ENCODE measurements at regions not wholly inside any gene's neighbourhood (a gene's known extent, or its start where the extent isn't known, plus 50 kb on each side); places are given as distances from the start of the nearest gene placed in this dataset.

DNA sequence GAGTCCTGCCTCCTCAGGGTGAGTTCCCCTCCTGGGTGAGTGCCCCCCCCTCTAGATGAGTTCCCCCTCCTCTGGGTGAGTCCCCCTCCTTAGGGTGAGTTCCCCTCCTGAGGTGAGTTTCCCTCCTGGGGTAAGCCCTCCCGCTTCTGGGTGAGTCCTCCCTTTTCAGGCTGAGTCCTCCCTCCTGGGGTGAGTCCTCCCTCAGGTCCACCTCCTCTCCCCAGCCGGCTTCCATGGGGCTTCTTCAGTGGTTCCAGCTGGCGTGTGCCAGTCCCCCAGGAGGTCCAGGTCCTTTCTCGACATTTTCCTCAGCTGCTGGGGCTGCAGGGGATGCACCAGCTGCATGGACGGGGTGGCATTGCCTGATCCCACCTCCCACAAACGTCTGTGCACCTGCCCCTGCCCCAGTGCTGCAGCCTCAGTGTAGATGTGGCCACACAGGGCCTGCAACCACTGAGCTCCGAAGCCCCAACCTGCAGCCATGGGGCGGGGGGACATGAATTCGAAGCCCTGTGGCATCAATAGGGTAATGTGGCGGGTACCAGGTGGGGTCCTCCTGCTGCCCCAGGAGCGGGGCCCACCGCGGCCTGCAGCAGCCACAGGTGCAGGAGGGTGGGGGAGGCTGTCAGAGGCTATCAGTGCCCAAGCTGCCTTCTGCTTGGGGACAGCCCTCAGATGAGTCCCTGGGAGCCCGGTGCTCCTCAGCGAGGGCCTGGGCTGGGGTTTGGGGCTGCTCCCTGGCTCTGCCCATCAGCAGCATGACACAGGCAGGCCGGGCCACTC lies 101.3 kb upstream of the FGF3 start:
- DNase-seq (ENCODE audit: low spot score in 2 of 2), result peak in 1 of 2 donors; percentile 73
- WGBS, 2 donors, result 80 to 89% methylated on average over 14 to 16 of the region's 16 CpGs
- no peak overlapping the region for H3K4me3 ChIP-seq (ENCODE audit: low read depth, poor library complexity, severe bottlenecking)
- intact Hi-C loops (cut with DNase I; ENCODE audit: low total_unique reads), result no loop called here
- TF ChIP-seq, protein P1, sequence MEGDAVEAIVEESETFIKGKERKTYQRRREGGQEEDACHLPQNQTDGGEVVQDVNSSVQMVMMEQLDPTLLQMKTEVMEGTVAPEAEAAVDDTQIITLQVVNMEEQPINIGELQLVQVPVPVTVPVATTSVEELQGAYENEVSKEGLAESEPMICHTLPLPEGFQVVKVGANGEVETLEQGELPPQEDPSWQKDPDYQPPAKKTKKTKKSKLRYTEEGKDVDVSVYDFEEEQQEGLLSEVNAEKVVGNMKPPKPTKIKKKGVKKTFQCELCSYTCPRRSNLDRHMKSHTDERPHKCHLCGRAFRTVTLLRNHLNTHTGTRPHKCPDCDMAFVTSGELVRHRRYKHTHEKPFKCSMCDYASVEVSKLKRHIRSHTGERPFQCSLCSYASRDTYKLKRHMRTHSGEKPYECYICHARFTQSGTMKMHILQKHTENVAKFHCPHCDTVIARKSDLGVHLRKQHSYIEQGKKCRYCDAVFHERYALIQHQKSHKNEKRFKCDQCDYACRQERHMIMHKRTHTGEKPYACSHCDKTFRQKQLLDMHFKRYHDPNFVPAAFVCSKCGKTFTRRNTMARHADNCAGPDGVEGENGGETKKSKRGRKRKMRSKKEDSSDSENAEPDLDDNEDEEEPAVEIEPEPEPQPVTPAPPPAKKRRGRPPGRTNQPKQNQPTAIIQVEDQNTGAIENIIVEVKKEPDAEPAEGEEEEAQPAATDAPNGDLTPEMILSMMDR (IDR thresholded peaks at IDR 0.05), result no peak
- TF ChIP-seq POLR2A (IDR thresholded peaks at IDR 0.05), result no peak

DNA sequence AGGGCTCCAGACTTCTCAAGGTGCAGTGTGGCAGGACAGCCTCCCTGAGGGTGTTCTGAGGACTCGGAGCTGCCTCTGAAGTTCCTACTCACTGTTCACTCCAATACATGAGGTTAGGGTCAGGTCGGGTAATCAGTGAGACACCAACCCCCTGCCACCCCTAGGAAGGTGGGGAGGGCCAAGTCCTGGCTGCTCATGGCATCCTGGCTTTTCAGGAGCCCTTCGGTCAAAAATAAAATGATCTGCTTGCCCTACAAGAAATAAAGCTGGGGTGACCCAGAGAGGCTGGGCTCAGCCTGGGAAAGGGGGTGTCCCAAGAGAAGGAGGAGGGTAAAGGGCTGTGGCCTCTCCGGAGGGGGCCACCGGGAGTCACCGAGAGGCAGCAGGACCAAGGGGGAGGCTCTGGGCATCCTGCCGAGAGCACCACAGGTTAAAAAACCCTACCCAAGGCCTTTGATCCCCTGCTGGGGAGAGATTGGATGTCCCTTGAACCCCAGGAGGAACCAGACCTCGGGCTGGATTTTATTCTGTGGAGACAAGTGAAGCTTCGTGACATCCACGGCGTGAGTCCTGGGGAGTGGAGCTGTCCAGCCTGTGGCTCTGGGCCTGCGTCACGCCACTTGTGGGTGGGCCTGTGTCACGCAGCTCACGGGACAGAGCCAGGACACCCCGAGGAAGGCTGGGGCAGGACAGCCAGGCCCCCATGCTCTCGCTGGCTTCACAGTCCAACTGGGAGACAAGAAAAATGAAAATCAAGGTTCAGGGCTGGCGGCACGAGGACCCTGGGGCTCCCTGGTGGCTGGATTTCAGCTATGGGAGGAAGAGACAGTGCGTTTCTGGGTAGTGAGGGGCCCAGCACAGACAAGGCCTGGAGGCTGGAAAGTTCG lies 102.2 kb upstream of the FGF3 start:
- no peak overlapping the region for H3K4me3 ChIP-seq (ENCODE audit: low read depth, poor library complexity, severe bottlenecking)
- DNase-seq (ENCODE audit: low spot score in 2 of 2), result peak in 1 of 2 donors; percentile 77
- TF ChIP-seq, protein P1 (IDR thresholded peaks at IDR 0.05), result no peak
- TF ChIP-seq POLR2A (IDR thresholded peaks at IDR 0.05), result no peak
- WGBS, 2 donors, result 72 to 81% methylated on average over 20 to 21 of the region's 21 CpGs
- intact Hi-C loops (cut with DNase I; ENCODE audit: low total_unique reads), result no loop called here

- intact Hi-C loops (cut with DNase I; ENCODE audit: low total_unique reads), result no loop called here
- DNase-seq (ENCODE audit: low spot score in 2 of 2), result peak in 1 of 2 donors; percentile 75
- WGBS, 2 donors, result 58 to 59% methylated on average over 17 of the region's 17 CpGs
These were observed 102.9 kb upstream of the FGF3 start for GRCh38 chr11:69922015-69922595.

DNA sequence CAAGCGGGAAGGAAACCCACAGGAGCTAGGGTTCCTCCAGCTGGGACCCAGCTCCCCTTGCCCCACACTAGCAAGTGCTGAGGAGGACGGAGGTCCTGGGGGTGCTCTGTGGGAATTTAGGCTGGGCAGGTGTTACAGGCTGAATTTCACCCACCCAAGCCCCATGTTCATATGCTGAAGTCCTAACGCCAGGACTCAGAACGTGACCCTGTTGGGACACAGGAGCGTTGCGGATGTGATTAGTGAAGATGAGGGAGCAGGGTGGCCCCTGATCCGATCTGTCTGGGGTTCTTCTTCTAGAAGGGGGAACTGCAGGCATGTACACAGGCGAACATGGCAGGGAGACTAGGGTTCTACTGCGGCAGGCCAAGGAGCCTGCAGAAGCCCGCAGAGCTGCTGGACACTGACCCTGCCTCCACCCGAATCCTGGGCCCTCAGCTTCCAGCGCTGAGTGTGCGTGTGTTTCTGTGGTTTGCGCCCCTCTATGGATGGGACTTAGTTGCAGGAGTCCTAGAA lies 103.4 kb upstream of the FGF3 start:
- intact Hi-C loops (cut with DNase I; ENCODE audit: low total_unique reads), result no loop called here
- WGBS, 2 donors, result 93 to 95% methylated on average over 10 to 14 of the region's 14 CpGs
- no peak overlapping the region for H3K4me3 ChIP-seq (ENCODE audit: low read depth, poor library complexity, severe bottlenecking)
- TF ChIP-seq, protein P1 (IDR thresholded peaks at IDR 0.05), result no peak
- TF ChIP-seq POLR2A (IDR thresholded peaks at IDR 0.05), result no peak
- peak in 1 of 2 donors; percentile 80 for DNase-seq (ENCODE audit: low spot score in 2 of 2)

More at GRCh38 chr11:69922015-69922595, 102.9 kb upstream of the FGF3 start:
- no peak overlapping the region for H3K4me3 ChIP-seq (ENCODE audit: low read depth, poor library complexity, severe bottlenecking)
- TF ChIP-seq POLR2A (IDR thresholded peaks at IDR 0.05), result no peak
- TF ChIP-seq, protein P1 (IDR thresholded peaks at IDR 0.05), result no peak

DNA sequence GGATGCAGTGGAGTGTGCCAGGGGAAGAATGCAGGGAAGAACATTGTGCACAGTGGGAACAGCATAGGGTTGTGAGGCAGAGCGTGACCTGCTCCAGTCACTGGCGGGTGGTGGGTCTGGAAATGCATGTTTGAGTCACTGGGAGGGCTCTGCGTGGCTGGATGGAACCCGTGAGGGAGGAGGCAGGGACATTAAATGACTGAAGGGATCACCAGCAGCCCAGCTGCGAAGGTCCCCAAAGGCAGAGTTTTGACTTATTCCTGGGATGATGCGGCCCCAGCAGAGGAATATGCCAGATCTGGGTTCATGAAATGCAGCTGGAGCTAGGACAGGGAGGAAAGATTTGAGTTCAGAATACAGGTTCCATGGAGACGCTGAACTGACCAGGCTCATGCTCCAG lies 104.0 kb upstream of the FGF3 start:
- no peak overlapping the region for H3K4me3 ChIP-seq (ENCODE audit: low read depth, poor library complexity, severe bottlenecking)
- 76 to 95% methylated on average over 7 of the region's 7 CpGs for WGBS, 2 donors
- intact Hi-C loops (cut with DNase I; ENCODE audit: low total_unique reads), result no loop called here
- DNase-seq (ENCODE audit: low spot score in 2 of 2), result peak in 1 of 2 donors; percentile 50
- TF ChIP-seq, protein P1 (IDR thresholded peaks at IDR 0.05), result no peak
- TF ChIP-seq POLR2A (IDR thresholded peaks at IDR 0.05), result no peak
